Stomach (tissue), 8 donors: ENCODE measurements at regions not wholly inside any gene's neighbourhood (a gene's known extent, or its start where the extent isn't known, plus 50 kb on each side); places are given as distances from the start of the nearest gene placed in this dataset.
"Not testable (repeated sequence)": the region's sequence is repeated elsewhere in the genome, so short reads cannot be mapped to it uniquely, and the experiment has no call there.

Experiments used
- DNase-seq, 2 donors: peaks; one replicate each; pipeline versions ENCODE4 v3.0.0 to v3.0.0-alpha.2; 2013 to 2019
- H3K27ac ChIP-seq, 5 donors: fragments of 200-600 bp in 4 of 5; sonication (generic) in 4 of 5; one replicate each; pipeline ENCODE4 v1.5.1; 2013 to 2019; ENCODE audit warnings: mild to moderate bottlenecking in 1 of 5, moderate library complexity in 1 of 5
- H3K27me3 ChIP-seq, 3 donors: fragments of 200-600 bp; sonication (generic); one replicate each; pipeline ENCODE4 v1.5.1; 2017 to 2019; ENCODE audit warnings: mixed run types in 1 of 3
- H3K36me3 ChIP-seq, 4 donors: fragments of 200-600 bp; sonication (generic); 1 replicate in 3 of 4; 2 replicates in 1 of 4; pipeline ENCODE4 v1.5.1; 2016 to 2019
- H3K4me1 ChIP-seq, 4 donors: fragments of 200-600 bp; sonication (generic); one replicate each; pipeline ENCODE4 v1.5.1; 2016 to 2019
- H3K4me3 ChIP-seq, 4 donors: fragments of 200-600 bp; sonication (generic) in 3 of 4; one replicate each; pipeline ENCODE4 v1.5.1; 2016 to 2019; ENCODE audit warnings: mild to moderate bottlenecking in 1 of 4
- H3K9me3 ChIP-seq, 4 donors: fragments of 200-600 bp; sonication (generic); one replicate each; pipeline ENCODE4 v1.5.1; 2016 to 2019
- EP300 ChIP-seq: sonication (generic); formaldehyde crosslinking; IDR thresholded peaks from one replicate; pipeline ENCODE4 v1.6.1; 2017; ENCODE audit warnings: antibody characterized with exemption
- POLR2A ChIP-seq, 4 donors: fragments of 450-650 bp; IDR thresholded peaks; one replicate each; pipeline ENCODE4 v1.6.1; 2016; ENCODE audit warnings: antibody characterized with exemption in 4 of 4, control low read depth in 2 of 4, mild to moderate bottlenecking in 1 of 4, moderate library complexity in 1 of 4
- POLR2AphosphoS5 ChIP-seq, 3 donors: sonication (generic); formaldehyde crosslinking; IDR thresholded peaks; one replicate each; pipeline ENCODE4 v1.6.1; 2016; ENCODE audit warnings: antibody characterized with exemption in 3 of 3
- whole genome bisulfite sequencing, 5 donors: extraction: QIAGEN DNeasy Blood & Tissue Kit in 3 of 5; methylation state at CpG; one replicate each; pipeline versions ENCODE4 v1.1.5 to v1.1.7; 2013 to 2018; 5-methylcytosine and 5-hydroxymethylcytosine counted together
- intact Hi-C: fragments of 100-400 bp; cut with DNase I; formaldehyde crosslinking; loops from one replicate; pipeline ENCODE4 v1.15.1; 2023; ENCODE audit warnings: low total_unique reads
- TF ChIP-seq, protein P1 (sequence below), 7 experiments: fragments of 450-650 bp in 4 of 7; fragments of 200-600 bp in 3 of 7; sonication (generic) in 3 of 7; IDR thresholded peaks; one replicate each; pipeline ENCODE4 v1.5.1; 2016 to 2019; ENCODE audit warnings: antibody characterized with exemption in 7 of 7, control low read depth in 2 of 7, mild to moderate bottlenecking in 1 of 7
- donor health status: healthy with polysubstance abuse.
- donor health status: Bipolar disorder and iron deficiency.
- donor health status: healthy.

DNA sequence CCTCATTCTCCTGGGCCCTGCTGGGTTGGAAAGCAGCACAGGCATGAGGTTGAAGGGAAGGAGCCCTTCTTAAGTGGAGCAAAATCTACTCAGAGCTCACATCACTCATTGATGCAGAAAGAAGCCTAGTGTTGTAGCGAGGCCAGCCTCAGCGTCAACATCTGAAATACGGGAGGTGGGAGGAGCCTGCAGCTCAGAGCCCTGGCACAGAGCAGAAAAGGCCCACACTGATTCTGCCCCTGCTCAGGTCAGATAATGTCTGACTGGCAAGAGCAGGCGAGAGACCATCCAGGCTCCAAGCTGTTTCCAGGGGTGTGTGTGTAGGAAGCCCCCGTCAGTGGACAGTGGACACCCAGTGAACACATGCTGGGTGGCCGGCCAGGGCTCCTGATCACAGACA lies 1541.6 kb downstream of the TSPY10 start:
- no peak for TF ChIP-seq POLR2AphosphoS5 (IDR thresholded peaks at IDR 0.05)
- TF ChIP-seq, protein P1, sequence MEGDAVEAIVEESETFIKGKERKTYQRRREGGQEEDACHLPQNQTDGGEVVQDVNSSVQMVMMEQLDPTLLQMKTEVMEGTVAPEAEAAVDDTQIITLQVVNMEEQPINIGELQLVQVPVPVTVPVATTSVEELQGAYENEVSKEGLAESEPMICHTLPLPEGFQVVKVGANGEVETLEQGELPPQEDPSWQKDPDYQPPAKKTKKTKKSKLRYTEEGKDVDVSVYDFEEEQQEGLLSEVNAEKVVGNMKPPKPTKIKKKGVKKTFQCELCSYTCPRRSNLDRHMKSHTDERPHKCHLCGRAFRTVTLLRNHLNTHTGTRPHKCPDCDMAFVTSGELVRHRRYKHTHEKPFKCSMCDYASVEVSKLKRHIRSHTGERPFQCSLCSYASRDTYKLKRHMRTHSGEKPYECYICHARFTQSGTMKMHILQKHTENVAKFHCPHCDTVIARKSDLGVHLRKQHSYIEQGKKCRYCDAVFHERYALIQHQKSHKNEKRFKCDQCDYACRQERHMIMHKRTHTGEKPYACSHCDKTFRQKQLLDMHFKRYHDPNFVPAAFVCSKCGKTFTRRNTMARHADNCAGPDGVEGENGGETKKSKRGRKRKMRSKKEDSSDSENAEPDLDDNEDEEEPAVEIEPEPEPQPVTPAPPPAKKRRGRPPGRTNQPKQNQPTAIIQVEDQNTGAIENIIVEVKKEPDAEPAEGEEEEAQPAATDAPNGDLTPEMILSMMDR (IDR thresholded peaks at IDR 0.05) = no peak
- 83 to 92% (median 84%) methylated on average over 5 to 6 of the region's 6 CpGs; no CpG with 5 or more reads in 2 of the 5 donors for WGBS, 5 donors
- intact Hi-C loops = no loop called here
- Histone ChIP-seq H3K9me3 (peaks cover 0 to 11% (median 0%) of the 10 kb centered on the region in 4 donors), H3K27ac (no peak overlapping the region), H3K4me3 (no peak overlapping the region), H3K36me3 (no peaks in the 10 kb centered on the region), H3K27me3 (no peaks in the 10 kb centered on the region), H3K4me1 (no peaks in the 10 kb centered on the region)
- DNase-seq = no peak

DNA sequence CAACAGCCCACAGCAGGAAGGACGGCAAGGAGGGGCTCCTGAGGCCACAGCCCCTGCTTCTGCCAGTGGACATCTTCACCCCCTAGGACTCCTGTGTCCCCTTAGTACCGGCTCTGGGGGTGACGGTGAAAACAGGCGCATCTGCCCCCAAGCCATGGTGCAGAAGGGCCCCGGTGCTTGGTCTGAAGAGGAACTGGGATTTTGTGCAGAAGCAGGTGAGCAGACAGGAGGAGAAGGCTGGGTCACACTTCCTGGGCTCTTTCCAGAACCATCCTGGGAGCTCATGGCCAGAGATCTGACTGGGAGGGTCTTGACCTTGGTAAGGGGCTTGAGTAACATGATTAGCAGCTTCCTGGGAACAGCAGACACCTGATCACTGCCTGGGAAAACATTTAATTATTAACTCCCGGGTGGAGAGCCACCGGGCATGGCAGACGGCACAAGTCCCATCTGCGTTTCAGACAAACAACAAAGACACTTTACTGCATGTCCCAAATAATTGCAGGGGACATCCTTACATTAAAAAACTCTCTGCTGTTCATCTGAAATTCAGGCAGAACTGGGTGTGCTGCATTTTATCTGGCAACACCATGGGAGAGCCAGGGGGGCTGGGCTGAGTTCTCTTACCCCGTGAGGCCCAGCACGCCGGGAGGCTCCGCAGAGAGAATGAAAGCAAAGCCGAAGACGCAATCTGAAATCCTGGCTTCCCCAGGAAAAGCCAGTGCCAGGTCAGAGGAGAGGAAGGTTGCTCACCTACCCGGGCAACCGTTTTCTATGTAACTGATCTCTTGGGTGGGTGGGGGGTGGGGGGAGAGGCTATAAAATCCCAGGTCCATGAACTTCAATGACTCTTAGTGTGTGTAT lies 1542.8 kb downstream of the TSPY10 start:
- DNase-seq = no peak
- no peak overlapping the region for H3K4me3 ChIP-seq
- no peak for TF ChIP-seq POLR2AphosphoS5 (IDR thresholded peaks at IDR 0.05)
- TF ChIP-seq, protein P1 (IDR thresholded peaks at IDR 0.05) = no peak
- no peak for TF ChIP-seq EP300
- no peak for TF ChIP-seq POLR2A (IDR thresholded peaks at IDR 0.05)
- 84 to 91% (median 91%) methylated on average over 9 to 17 of the region's 17 CpGs; no CpG with 5 or more reads in 2 of the 5 donors for WGBS, 5 donors
- H3K36me3 ChIP-seq = no peaks in the 10 kb centered on the region
- no peak overlapping the region for H3K27ac ChIP-seq
- H3K4me1 ChIP-seq = no peaks in the 10 kb centered on the region
- peaks cover 0 to 11% (median 0%) of the 10 kb centered on the region in 4 donors for H3K9me3 ChIP-seq
- intact Hi-C loops = no loop called here
- H3K27me3 ChIP-seq = no peaks in the 10 kb centered on the region

DNA sequence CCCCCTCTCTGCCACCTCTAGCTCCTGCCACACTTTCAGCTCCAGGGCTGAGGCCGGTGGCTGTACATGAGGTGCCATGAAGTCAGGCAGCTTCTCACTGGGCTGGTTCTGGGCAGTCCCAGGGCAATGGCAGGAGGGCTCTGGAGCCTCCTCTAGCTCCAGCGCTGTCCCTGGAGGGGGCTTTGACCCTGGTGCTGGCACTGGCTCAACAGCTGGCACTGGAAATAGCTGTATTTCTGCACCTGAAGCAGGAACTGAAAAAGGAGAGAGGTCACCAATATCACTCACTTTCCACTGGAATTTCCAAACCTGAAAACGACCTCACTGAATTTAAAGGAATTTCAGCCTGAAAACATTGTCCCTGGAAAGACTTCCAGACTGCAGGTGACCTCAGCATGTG lies 1558.1 kb downstream of the TSPY10 start:
- DNase-seq, H3K9me3 ChIP-seq, H3K4me1 ChIP-seq, H3K27me3 ChIP-seq, intact Hi-C loops, H3K27ac ChIP-seq, H3K4me3 ChIP-seq, H3K36me3 ChIP-seq: not testable (repeated sequence)
- 20 to 49% (median 35%) methylated on average over 1 to 3 of the region's 3 CpGs; no CpG with 5 or more reads in 1 of the 5 donors for WGBS, 5 donors

DNA sequence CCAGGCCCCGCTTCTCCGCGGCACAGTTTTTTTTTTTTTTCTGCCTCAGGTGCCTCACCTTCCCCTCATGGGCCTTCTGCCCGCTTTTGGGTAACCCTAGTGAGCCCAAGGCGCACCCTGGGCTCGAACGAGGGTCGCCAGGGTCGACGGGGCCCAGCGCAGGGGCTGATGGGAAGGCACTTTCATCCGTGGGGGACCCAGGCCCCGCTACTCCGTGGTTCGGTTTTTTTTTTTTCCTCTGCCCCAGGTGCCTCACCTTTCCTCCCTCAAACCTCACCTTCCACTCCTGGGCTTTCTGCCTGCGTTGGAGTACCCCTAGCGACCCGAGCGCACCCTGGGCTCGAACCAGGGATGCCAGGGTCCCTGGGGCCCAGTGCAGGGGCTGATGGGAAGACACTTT lies 1569.8 kb downstream of the TSPY10 start:
- H3K4me3 ChIP-seq, intact Hi-C loops, H3K27me3 ChIP-seq, H3K36me3 ChIP-seq, H3K4me1 ChIP-seq, DNase-seq, H3K27ac ChIP-seq: not testable (repeated sequence)
- peaks cover 0 to 42% (median 0%) of the 10 kb centered on the region in 4 donors for H3K9me3 ChIP-seq
- WGBS, 5 donors = 52 to 68% (median 61%) methylated on average over 10 to 15 of the region's 20 CpGs; no CpG with 5 or more reads in 1 of the 5 donors

DNA sequence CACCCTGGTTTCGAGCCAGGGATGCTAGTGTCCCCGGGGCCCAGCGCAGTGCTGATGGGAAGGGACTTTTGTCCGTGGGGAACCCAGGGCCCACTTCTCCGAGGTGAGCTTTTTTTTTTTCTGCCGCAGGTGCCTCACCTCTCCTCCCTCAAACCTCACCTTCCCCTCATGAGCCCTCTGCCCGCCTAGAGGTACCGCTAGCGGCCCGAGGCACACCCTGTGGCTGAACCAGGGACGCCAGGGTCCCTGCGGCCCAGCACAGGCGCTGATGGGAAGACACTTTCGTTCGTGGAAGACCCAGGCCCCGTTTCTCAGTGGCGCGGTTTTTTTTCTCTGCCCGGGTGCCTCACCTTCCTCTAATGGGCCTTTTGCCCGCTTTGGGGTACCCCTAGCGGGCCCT lies 1570.7 kb downstream of the TSPY10 start:
- intact Hi-C loops, DNase-seq, H3K27me3 ChIP-seq, H3K36me3 ChIP-seq, H3K27ac ChIP-seq, H3K4me3 ChIP-seq, H3K4me1 ChIP-seq: not testable (repeated sequence)
- WGBS, 5 donors = 51 to 77% (median 74%) methylated on average over 14 to 21 of the region's 21 CpGs
- H3K9me3 ChIP-seq = peaks cover 0 to 43% (median 0%) of the 10 kb centered on the region in 4 donors

DNA sequence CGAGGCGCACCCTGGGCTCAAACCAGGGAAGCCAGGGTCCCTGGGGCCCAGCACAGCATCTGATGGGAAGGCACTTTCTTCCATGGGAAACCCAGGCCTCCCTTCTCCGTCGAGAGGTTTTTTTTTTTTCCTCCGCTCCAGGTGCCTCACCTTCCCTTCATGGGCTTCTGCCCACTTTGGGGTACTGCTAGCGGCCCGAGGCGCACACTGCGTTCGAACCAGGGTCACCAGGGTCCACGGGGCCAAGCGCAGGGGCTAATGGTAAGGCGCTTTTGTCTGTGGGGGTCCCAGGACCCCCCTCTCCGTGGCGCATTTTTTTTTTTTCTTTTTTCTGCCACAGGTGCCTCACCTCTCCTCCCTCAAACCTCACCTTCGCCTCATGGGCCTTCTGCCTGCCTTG lies 1571.3 kb downstream of the TSPY10 start:
- intact Hi-C loops = no loop called here
- no peaks in the 10 kb centered on the region for H3K36me3 ChIP-seq
- 68 to 77% (median 73%) methylated on average over 7 to 16 of the region's 16 CpGs; no CpG with 5 or more reads in 1 of the 5 donors for WGBS, 5 donors
- peaks cover 0 to 43% (median 0%) of the 10 kb centered on the region in 4 donors for H3K9me3 ChIP-seq
- DNase-seq = peak in 1 of 2 donors; percentile 25
- TF ChIP-seq EP300 = no peak
- TF ChIP-seq POLR2AphosphoS5 (IDR thresholded peaks at IDR 0.05) = no peak
- TF ChIP-seq POLR2A (IDR thresholded peaks at IDR 0.05) = no peak
- TF ChIP-seq, protein P1 (IDR thresholded peaks at IDR 0.05) = no peak
- no peaks in the 10 kb centered on the region for H3K27me3 ChIP-seq
- no peaks in the 10 kb centered on the region for H3K4me1 ChIP-seq
- H3K27ac ChIP-seq = no peak overlapping the region
- no peak overlapping the region for H3K4me3 ChIP-seq

DNA sequence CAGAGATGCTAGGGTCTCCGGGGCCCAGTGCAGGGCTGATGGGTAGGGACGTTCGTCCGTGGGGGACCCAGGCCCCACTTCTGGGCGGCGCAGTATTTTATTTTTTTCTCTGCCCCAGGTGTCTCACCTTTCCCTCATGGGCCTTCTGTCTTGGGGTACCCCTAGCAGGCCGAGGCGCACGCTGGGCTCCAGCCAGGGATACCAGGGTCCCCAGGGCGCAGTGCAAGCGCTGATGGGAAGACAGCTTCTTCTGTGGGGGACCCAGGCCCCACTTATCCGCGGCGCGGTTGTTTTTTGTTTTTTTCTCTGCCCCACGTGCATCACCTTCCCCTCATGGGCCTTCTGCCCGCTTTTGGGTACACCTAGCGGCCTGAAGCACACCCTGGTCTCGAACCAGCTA lies 1572.8 kb downstream of the TSPY10 start:
- H3K9me3 ChIP-seq = peaks cover 0 to 43% (median 0%) of the 10 kb centered on the region in 4 donors
- intact Hi-C loops, H3K27me3 ChIP-seq, H3K4me3 ChIP-seq, H3K4me1 ChIP-seq, DNase-seq, H3K36me3 ChIP-seq, H3K27ac ChIP-seq: not testable (repeated sequence)
- 48 to 77% (median 73%) methylated on average over 5 to 19 of the region's 19 CpGs; no CpG with 5 or more reads in 1 of the 5 donors for WGBS, 5 donors

DNA sequence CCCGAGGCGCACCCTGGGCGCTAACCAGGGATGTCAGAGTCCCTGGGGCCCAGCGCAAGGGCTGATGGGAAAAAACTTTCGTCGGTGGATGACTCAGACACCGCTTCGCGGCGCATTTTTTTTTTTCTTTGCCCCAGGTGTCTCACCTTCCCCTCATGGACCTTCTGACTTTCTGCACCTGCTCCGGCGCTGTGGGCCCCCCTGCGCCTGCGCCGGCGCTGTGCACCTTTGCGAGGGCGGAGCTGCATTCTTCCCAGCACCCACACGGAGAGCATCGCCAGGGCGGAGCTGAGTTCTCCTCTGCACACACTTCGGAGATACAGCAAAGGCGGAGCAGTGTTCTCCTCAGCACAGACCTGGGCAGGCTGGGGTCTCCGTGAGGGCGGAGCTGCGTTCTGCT lies 1575.3 kb downstream of the TSPY10 start:
- DNase-seq, H3K27ac ChIP-seq, H3K27me3 ChIP-seq, intact Hi-C loops, H3K4me3 ChIP-seq, H3K4me1 ChIP-seq, H3K36me3 ChIP-seq: not testable (repeated sequence)
- WGBS, 5 donors = 57 to 73% (median 67%) methylated on average over 9 to 26 of the region's 26 CpGs; no CpG with 5 or more reads in 1 of the 5 donors
- peaks cover 0 to 48% (median 0%) of the 10 kb centered on the region in 4 donors for H3K9me3 ChIP-seq
